ENCODE measurements at regions not wholly inside any gene's neighbourhood (a gene's known extent, or its start where the extent isn't known, plus 50 kb on each side); places are given as distances from the start of the nearest gene placed in this dataset.

DNA sequence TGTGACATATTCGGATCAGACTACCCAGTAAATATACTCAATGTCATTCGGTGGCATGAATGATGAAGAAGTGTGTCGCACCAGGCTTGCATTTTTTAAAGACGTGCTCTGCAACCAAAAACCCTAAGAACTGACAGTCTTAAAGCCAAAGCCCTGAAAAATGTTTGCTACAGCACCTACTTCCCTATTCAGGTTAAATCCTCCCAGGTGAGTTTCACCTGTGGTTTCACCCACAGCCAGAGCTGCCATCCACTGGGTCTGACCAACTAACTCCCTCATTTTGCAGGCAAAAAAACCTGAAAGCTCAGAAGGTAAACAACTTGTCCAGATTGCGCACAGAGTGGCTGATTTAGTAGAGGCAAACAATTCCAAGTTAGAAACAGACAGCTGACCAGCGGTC lies 222.3 kb upstream of the MGAT5 start:
- no peak for TF ChIP-seq POLR2AphosphoS5 (IDR thresholded peaks at IDR 0.05)
- TF ChIP-seq, protein P1, sequence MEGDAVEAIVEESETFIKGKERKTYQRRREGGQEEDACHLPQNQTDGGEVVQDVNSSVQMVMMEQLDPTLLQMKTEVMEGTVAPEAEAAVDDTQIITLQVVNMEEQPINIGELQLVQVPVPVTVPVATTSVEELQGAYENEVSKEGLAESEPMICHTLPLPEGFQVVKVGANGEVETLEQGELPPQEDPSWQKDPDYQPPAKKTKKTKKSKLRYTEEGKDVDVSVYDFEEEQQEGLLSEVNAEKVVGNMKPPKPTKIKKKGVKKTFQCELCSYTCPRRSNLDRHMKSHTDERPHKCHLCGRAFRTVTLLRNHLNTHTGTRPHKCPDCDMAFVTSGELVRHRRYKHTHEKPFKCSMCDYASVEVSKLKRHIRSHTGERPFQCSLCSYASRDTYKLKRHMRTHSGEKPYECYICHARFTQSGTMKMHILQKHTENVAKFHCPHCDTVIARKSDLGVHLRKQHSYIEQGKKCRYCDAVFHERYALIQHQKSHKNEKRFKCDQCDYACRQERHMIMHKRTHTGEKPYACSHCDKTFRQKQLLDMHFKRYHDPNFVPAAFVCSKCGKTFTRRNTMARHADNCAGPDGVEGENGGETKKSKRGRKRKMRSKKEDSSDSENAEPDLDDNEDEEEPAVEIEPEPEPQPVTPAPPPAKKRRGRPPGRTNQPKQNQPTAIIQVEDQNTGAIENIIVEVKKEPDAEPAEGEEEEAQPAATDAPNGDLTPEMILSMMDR (IDR thresholded peaks at IDR 0.05) = no peak
- no peak for TF ChIP-seq EP300 (IDR thresholded peaks at IDR 0.05; ENCODE audit: low read depth)
